Right atrium auricular region (tissue), 2 donors: ENCODE measurements at regions not wholly inside any gene's neighbourhood (a gene's known extent, or its start where the extent isn't known, plus 50 kb on each side); places are given as distances from the start of the nearest gene placed in this dataset.

Experiments used
- DNase-seq: peaks from one replicate; pipeline ENCODE4 v3.0.0-alpha.2; 2019; ENCODE audit warnings: low spot score
- H3K27ac ChIP-seq, 2 donors: fragments of 200-600 bp; sonication (generic); 1 replicate in 1 of 2; 2 replicates in 1 of 2; pipeline ENCODE4 v1.5.1; 2016 to 2019
- H3K27me3 ChIP-seq, 2 donors: fragments of 200-600 bp; sonication (generic); one replicate each; pipeline versions ENCODE4 v1.5.1 to v1.6.0; 2017 to 2019
- H3K36me3 ChIP-seq: fragments of 200-600 bp; sonication (generic); one replicate; pipeline ENCODE4 v1.5.1; 2016
- H3K4me1 ChIP-seq, 2 donors: fragments of 200-600 bp; sonication (generic); one replicate each; pipeline versions ENCODE4 v1.5.1 to v1.6.0; 2017 to 2019
- H3K4me3 ChIP-seq, 2 donors: fragments of 200-600 bp; sonication (generic); 1 replicate in 1 of 2; 2 replicates in 1 of 2; pipeline ENCODE4 v1.5.1; 2017 to 2019; ENCODE audit warnings: mild to moderate bottlenecking in 1 of 2, moderate library complexity in 1 of 2
- H3K9me3 ChIP-seq, 2 donors: fragments of 200-600 bp; sonication (generic); one replicate each; pipeline ENCODE4 v1.5.1; 2019
- TF ChIP-seq, protein P1 (sequence below), 2 donors: fragments of 200-600 bp; sonication (generic); IDR thresholded peaks; one replicate each; pipeline ENCODE4 v1.5.1; 2019; ENCODE audit warnings: antibody characterized with exemption in 2 of 2

DNA sequence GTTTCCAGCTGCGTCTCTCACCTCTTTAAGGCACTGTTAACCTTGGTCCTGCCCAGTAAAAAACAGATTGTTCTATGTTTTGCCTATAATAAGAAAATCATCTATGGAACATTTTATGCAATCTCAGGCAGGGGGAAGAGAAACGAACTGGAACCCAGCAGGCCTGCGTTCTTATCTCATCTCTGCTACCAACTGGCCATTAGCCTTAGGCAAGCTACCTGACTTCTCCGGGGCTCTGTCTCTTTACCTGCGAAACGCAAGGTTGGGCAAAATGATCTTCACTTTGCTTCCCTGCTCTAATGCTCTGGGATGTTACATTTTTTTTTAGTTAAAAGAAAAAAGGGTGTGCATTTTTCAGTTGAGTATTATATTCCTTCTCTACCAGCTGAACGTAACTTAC is 70.5 kb upstream of the WIPF1 start:
- no peaks in the 10 kb centered on the region for H3K9me3 ChIP-seq
- H3K36me3 ChIP-seq: peaks cover 6% of the 10 kb centered on the region
- no peaks in the 10 kb centered on the region for H3K27me3 ChIP-seq
- no peak overlapping the region for H3K4me3 ChIP-seq
- TF ChIP-seq, protein P1, sequence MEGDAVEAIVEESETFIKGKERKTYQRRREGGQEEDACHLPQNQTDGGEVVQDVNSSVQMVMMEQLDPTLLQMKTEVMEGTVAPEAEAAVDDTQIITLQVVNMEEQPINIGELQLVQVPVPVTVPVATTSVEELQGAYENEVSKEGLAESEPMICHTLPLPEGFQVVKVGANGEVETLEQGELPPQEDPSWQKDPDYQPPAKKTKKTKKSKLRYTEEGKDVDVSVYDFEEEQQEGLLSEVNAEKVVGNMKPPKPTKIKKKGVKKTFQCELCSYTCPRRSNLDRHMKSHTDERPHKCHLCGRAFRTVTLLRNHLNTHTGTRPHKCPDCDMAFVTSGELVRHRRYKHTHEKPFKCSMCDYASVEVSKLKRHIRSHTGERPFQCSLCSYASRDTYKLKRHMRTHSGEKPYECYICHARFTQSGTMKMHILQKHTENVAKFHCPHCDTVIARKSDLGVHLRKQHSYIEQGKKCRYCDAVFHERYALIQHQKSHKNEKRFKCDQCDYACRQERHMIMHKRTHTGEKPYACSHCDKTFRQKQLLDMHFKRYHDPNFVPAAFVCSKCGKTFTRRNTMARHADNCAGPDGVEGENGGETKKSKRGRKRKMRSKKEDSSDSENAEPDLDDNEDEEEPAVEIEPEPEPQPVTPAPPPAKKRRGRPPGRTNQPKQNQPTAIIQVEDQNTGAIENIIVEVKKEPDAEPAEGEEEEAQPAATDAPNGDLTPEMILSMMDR (IDR thresholded peaks at IDR 0.05): no peak
- peaks cover 0 to 43% of the 10 kb centered on the region in 2 donors for H3K4me1 ChIP-seq
- H3K27ac ChIP-seq: no peak overlapping the region
- no peak for DNase-seq

DNA sequence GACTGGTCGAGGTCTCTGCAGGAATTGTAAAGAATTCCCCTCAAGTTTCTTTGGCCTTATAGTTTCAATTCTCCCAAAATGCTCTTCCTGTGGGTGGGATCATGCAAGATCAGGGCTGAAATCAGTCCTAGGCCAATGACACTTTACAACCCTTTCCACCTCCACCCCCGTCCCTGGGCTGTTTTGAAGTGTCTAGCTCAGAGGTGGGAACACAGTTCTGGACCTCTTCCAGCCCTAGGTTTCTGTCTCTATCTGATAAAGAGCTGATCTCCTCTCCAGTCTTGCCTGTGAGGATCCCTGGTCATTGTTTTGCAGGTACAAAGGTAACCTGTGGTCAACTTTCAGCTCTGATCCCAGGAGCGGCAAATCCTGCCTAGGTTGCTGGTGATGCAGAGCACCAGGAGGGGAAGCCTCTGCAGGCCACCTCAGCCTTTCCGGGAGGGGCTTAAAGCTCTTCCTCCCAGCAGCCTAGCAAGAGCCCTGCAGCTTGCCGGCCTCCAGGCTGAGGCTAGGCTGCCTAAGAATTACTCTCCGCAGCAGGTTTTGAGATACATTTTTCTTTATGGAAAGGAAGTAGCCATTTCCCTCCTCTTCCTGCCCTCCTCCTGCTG is 69.8 kb upstream of the WIPF1 start:
- Histone ChIP-seq H3K4me1 (peaks cover 0 to 46% of the 10 kb centered on the region in 2 donors), H3K27me3 (no peaks in the 10 kb centered on the region), H3K4me3 (no peak overlapping the region), H3K36me3 (no peaks in the 10 kb centered on the region), H3K27ac (peak overlapping the region in 1 of 2 donors; percentile 1), H3K9me3 (no peaks in the 10 kb centered on the region)
- TF ChIP-seq, protein P1 (IDR thresholded peaks at IDR 0.05): no peak
- no peak for DNase-seq

DNA sequence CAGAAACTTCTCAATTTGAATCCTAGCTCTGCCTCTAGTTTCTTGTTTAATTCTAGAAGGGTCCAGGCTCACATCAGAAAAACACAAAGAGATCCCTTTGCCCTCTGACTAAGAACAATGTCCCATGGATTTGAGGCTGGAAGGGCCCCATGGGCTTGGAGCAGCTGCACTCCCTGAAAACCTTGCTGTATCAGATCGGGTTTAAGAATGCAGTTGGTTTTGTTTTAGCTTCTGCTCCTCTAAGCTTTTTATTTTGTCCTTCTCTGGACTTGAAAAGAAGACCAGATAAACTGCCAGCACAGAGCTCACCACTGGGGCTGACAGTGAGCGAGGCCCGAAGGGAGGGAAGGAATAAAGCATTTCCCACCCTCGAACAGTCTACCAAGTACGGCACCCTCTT is 69.2 kb upstream of the WIPF1 start:
- H3K36me3 ChIP-seq: no peaks in the 10 kb centered on the region
- H3K4me1 ChIP-seq: peaks cover 0 to 46% of the 10 kb centered on the region in 2 donors
- H3K27ac ChIP-seq: peak overlapping the region in 1 of 2 donors; percentile 1
- H3K4me3 ChIP-seq: no peak overlapping the region
- H3K9me3 ChIP-seq: no peaks in the 10 kb centered on the region
- no peak for DNase-seq
- H3K27me3 ChIP-seq: no peaks in the 10 kb centered on the region
- TF ChIP-seq, protein P1 (IDR thresholded peaks at IDR 0.05): no peak

DNA sequence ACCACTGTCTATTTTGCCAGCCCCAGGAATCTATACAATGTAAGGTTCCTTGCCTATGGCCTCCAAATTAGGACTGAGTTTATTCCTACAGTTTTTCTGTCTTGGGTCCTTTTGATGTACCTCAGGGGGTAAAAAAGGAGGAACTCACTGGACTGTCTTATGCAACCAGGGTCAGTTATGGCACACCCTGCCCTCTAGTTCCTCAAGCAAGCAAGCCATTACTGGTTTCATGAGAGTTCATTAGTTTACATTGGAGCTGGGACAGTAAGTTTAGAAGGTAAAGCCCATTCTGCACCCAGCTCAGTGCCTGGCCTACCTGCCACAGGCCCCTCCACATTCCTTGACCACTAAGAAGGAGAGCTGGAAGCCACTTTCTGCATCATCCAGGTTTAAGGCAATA is 68.7 kb upstream of the WIPF1 start:
- DNase-seq: no peak
- TF ChIP-seq, protein P1 (IDR thresholded peaks at IDR 0.05): no peak
- peak overlapping the region in 1 of 2 donors; percentile 1 for H3K27ac ChIP-seq
- peaks cover 0 to 46% of the 10 kb centered on the region in 2 donors for H3K4me1 ChIP-seq
- no peaks in the 10 kb centered on the region for H3K9me3 ChIP-seq
- no peaks in the 10 kb centered on the region for H3K36me3 ChIP-seq
- no peak overlapping the region for H3K4me3 ChIP-seq
- no peaks in the 10 kb centered on the region for H3K27me3 ChIP-seq

DNA sequence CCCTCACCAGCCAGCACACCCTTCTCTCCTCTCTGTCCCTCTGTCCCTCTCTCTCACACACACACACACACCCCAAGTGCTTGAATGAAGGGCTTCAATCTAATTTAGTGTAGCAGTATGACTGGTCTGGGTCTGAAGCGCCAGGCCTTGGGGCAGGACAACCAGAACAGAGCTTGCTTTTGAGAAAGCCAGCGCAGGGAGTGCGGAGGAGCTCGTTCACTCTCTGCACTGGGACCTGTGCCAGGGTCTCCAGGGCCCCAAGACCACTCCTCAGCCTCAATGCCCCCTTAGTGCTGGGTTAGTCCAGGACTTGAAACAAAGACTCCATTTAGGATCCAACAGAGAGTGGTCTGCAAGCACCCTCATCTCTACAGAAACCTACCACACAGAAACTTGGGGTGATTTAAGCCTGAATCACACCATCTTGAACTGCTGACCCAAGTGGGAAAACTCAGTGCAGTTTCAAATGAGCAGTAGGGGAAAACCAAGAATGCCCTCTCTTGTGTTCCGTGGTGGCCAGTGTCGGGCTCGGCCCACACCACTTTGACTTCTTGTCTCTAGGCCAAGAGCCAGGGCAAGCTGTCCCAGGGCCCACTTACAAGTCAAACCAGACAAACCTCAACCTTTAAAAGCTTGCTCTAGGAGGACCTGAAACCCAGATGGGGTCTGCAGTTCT is 66.6 kb upstream of the WIPF1 start:
- Histone ChIP-seq H3K27ac (peak overlapping the region; percentile 45 to 47), H3K4me3 (no peak overlapping the region), H3K36me3 (no peaks in the 10 kb centered on the region), H3K9me3 (no peaks in the 10 kb centered on the region), H3K4me1 (peaks cover 0 to 46% of the 10 kb centered on the region in 2 donors), H3K27me3 (no peaks in the 10 kb centered on the region)
- no peak for DNase-seq
- TF ChIP-seq, protein P1 (IDR thresholded peaks at IDR 0.05): no peak
